NOMO-1 treated with dmso at 0.1 percent for 144 hours (cell line): ENCODE measurements at regions not wholly inside any gene's neighbourhood (a gene's known extent, or its start where the extent isn't known, plus 50 kb on each side); places are given as distances from the start of the nearest gene placed in this dataset.
A peak's percentile ranks its signal among the peaks of the same experiment; 100 is the strongest.

Experiments
- DNase-seq: peaks from one replicate; lab custom pipeline; 2025; ENCODE audit not compliant: unreplicated experiment; lab: John Stamatoyannopoulos, UW

- no peak for DNase-seq
Measured at GRCh38 chr10:92747066-92747465, 57.3 kb downstream of the HHEX start.

GRCh38 chr10:92747600-92747999 is 57.8 kb downstream of the HHEX start:
- no peak for DNase-seq

GRCh38 chr10:92750791-92751533 is 61.2 kb downstream of the HHEX start:
- DNase-seq = peak; percentile 16

- no peak for DNase-seq
Measured at GRCh38 chr10:92751534-92751811, 61.7 kb downstream of the HHEX start.

- no peak for DNase-seq
Measured at GRCh38 chr10:92751827-92752226, 62.1 kb downstream of the HHEX start.

GRCh38 chr10:92753865-92754264 is 64.1 kb downstream of the HHEX start:
- DNase-seq = no peak

GRCh38 chr10:92755725-92756124 is 66.0 kb downstream of the HHEX start:
- DNase-seq = no peak

GRCh38 chr10:92756201-92757065 is 66.7 kb downstream of the HHEX start:
- peak; percentile 77 for DNase-seq

- peak; percentile 98 for DNase-seq
Measured at GRCh38 chr10:92757066-92757710, 67.4 kb downstream of the HHEX start.

GRCh38 chr10:92757711-92758104 is 68.0 kb downstream of the HHEX start:
- DNase-seq = no peak

- no peak for DNase-seq
Measured at GRCh38 chr10:92758594-92758993, 68.8 kb downstream of the HHEX start.

DNA sequence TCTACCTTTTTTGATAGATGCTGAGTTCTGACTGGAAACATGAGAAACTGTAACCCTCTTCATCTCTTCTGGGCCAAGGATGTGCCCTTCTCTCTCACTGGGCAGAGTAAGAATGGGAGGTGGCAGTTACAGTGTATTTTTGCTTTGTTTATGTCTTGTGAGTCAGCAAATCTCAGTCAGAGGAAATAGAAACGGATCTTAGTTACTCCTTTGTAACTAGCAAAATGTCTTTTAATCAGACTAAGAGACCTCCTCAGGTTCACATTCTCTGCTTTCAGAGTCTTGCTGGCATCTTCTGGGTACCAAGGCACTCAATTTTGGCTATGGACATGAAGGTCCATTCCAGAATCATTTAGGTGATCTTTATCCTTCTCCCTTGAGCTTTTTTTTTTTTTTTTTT is 70.9 kb downstream of the HHEX start:
- no peak for DNase-seq

- DNase-seq = no peak
Measured at GRCh38 chr10:92761571-92761970, 71.8 kb downstream of the HHEX start.

DNA sequence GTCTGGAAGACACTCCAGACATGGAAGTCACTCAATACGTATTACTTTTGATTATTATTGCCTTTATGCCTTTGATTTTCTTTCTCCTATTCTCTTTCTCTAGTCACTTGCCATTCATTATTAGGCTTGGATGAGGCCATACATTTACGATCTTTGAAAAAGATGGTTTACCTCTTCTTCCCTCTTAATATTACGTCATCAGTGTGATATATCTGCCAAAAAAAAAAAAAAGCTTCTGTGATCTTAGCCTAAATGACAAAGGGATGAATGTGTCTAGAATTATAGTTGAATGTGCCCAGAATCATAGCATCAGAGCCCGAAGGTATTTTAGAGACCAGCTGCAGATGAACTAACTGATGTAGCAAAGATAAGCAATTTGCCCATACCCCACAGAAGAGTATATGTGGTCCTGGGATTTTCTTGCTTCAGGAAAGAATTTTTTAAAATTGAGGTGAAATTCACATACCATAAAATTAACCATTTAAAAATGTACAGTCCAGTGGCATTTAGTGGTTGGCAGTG is 73.9 kb downstream of the HHEX start:
- DNase-seq = no peak

- DNase-seq = no peak
Measured at GRCh38 chr10:92766451-92766850, 76.7 kb downstream of the HHEX start.

DNA sequence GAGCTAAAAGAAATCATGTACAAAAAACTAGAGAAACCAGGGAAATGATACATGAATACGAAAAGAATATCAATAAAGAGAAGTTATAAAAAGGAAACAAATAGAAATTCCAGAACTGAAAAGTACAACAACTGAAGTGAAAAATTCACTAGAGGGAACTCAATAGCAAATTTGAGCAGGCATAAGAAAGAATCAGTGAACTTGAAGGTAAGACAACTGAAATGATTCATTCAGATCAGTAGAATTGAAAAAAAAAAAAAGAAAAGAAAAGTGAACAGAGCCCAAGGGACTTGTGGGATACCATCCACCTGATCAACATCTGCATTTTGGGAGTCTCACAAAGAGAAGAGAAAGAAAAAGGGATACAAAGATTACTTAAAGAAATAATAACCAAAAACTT is 78.3 kb downstream of the HHEX start:
- no peak for DNase-seq

- DNase-seq = no peak
Measured at GRCh38 chr10:92773776-92774175, 74.5 kb upstream of the EXOC6 start.

GRCh38 chr10:92778091-92778490 is 70.2 kb upstream of the EXOC6 start:
- no peak for DNase-seq

DNA sequence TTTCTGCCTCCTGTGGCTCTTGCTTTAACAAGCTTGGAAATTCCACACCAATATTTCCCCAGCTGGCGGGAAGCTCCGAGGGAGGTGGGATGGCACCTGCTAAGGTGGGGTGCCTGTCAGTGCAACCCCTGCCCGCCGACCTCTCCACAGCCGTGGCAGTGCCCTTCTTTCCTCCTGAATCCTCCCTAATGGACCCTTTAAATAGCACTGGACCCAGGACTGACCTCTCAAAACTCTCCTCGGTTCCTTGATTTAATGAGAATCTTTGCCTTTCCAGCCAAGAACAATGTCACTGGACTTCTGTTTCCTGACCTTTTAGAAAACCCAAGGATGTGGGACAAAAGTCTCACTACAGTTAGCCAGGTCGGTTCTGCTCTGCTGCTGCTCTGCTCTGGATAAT is 63.2 kb upstream of the EXOC6 start:
- DNase-seq = no peak

DNA sequence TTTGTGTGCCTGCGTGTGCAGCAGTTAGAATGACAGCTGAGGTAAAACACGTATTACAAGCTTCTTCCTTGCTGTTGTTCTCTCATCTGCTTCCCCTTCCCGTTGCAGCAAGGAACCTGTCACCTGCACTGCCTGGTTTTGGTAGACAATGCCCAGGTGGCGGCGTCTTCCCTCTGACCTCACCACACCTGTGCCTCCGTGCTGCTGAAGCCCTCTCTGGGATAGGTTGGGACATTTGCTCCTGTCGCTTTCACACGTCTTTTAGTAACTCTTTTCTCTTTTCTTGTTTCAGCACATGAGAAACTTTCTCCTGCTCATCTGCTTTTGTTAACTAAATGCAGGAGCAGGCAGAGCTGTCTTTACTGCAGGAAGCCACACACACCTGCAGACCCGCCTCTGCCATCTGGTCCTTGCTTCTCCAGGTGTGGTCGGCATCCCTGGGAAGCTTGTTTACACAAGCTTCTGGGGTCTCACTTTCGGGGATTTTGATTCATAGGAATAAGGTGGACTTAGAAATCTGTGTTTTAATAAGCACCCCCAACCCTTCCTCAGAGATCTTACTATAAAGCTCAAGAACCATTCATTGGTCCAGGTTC is 60.7 kb upstream of the EXOC6 start:
- DNase-seq = no peak

- no peak for DNase-seq
Measured at GRCh38 chr10:92789067-92789466, 59.3 kb upstream of the EXOC6 start.
